Lower lobe of right lung (tissue), 2 donors: ENCODE measurements at regions not wholly inside any gene's neighbourhood (a gene's known extent, or its start where the extent isn't known, plus 50 kb on each side); places are given as distances from the start of the nearest gene placed in this dataset.

Experiments used
- ATAC-seq, 2 donors: fragments of 200-7000 bp; cut with Tn5 transposase; one replicate each; pipeline ENCODE4 v1.9.1; 2020 to 2022; ENCODE audit warnings: mild to moderate bottlenecking in 2 of 2, moderate library complexity in 2 of 2
- DNase-seq: peaks from one replicate; pipeline ENCODE4 v3.0.0-alpha.2; 2020
- H3K27ac ChIP-seq: fragments of 200-600 bp; one replicate; pipeline ENCODE4 v1.8.0; 2022
- H3K27me3 ChIP-seq: fragments of 200-600 bp; one replicate; pipeline ENCODE4 v1.8.0; 2022; ENCODE audit warnings: low read depth
- H3K36me3 ChIP-seq: fragments of 200-600 bp; one replicate; pipeline ENCODE4 v1.8.0; 2022; ENCODE audit warnings: mild to moderate bottlenecking
- H3K4me1 ChIP-seq: fragments of 200-600 bp; one replicate; pipeline ENCODE4 v1.8.0; 2022
- H3K4me3 ChIP-seq: fragments of 200-600 bp; one replicate; pipeline ENCODE4 v1.8.0; 2022; ENCODE audit warnings: mild to moderate bottlenecking
- H3K9me3 ChIP-seq: fragments of 200-600 bp; one replicate; pipeline ENCODE4 v1.8.0; 2022
- CTCF ChIP-seq: fragments of 200-600 bp; IDR thresholded peaks from one replicate; pipeline ENCODE4 v1.8.0; 2022; ENCODE audit warnings: antibody characterized with exemption, mild to moderate bottlenecking
- intact Hi-C: fragments of 100-400 bp; cut with DNase I; formaldehyde crosslinking; loops from one replicate; pipeline ENCODE4 v1.11.0; 2022
- donor health status: DM: no; HTN: yes; CAD: no; lungs with severe emphysema.

- H3K4me3 ChIP-seq, result no peak overlapping the region
- H3K27ac ChIP-seq, result no peak overlapping the region
- H3K36me3 ChIP-seq, result no peaks in the 10 kb centered on the region
- no peak for TF ChIP-seq CTCF
- no peaks in the 10 kb centered on the region for H3K27me3 ChIP-seq
- DNase-seq (no peak), ATAC-seq (no peak)
- H3K4me1 ChIP-seq, result no peaks in the 10 kb centered on the region
- intact Hi-C loops, result no loop called here
- no peaks in the 10 kb centered on the region for H3K9me3 ChIP-seq
Observed at GRCh38 chr5:143761663-143762062, 50.3 kb upstream of the HMHB1 start.

- DNase-seq (no peak), ATAC-seq (no peak)
- Histone ChIP-seq H3K27me3 (no peaks in the 10 kb centered on the region), H3K27ac (no peak overlapping the region), H3K36me3 (no peaks in the 10 kb centered on the region), H3K4me1 (no peaks in the 10 kb centered on the region), H3K4me3 (no peak overlapping the region), H3K9me3 (no peaks in the 10 kb centered on the region)
- intact Hi-C loops, result no loop called here
- no peak for TF ChIP-seq CTCF
Observed at GRCh38 chr5:143760755-143761154, 51.2 kb upstream of the HMHB1 start.

GRCh38 chr5:143760131-143760505 lies 51.8 kb upstream of the HMHB1 start:
- intact Hi-C loops, result no loop called here
- no peak for ATAC-seq
- no peak for TF ChIP-seq CTCF

GRCh38 chr5:143759396-143760130 lies 52.4 kb upstream of the HMHB1 start:
- Histone ChIP-seq H3K9me3 (no peaks in the 10 kb centered on the region), H3K4me1 (no peaks in the 10 kb centered on the region), H3K36me3 (no peaks in the 10 kb centered on the region), H3K4me3 (no peak overlapping the region), H3K27ac (no peak overlapping the region), H3K27me3 (no peaks in the 10 kb centered on the region)
- DNase-seq (no peak), ATAC-seq (no peak)
- intact Hi-C loops, result no loop called here
- no peak for TF ChIP-seq CTCF

More at GRCh38 chr5:143760131-143760505, 51.8 kb upstream of the HMHB1 start:
- Histone ChIP-seq H3K27ac (no peak overlapping the region), H3K4me3 (no peak overlapping the region), H3K4me1 (no peaks in the 10 kb centered on the region), H3K9me3 (no peaks in the 10 kb centered on the region), H3K27me3 (no peaks in the 10 kb centered on the region), H3K36me3 (no peaks in the 10 kb centered on the region)
- no peak for DNase-seq

GRCh38 chr5:143758750-143759149 lies 53.2 kb upstream of the HMHB1 start:
- Histone ChIP-seq H3K4me1 (no peaks in the 10 kb centered on the region), H3K4me3 (no peak overlapping the region), H3K9me3 (no peaks in the 10 kb centered on the region), H3K27me3 (no peaks in the 10 kb centered on the region), H3K27ac (no peak overlapping the region), H3K36me3 (no peaks in the 10 kb centered on the region)
- DNase-seq (no peak), ATAC-seq (no peak)
- TF ChIP-seq CTCF, result no peak
- intact Hi-C loops, result no loop called here
